Suppressor macrophage treated with lipopolysaccharide for 4 hours (primary cell): ENCODE measurements at regions not wholly inside any gene's neighbourhood (a gene's known extent, or its start where the extent isn't known, plus 50 kb on each side); places are given as distances from the start of the nearest gene placed in this dataset.
"Not testable (repeated sequence)": the region's sequence is repeated elsewhere in the genome, so short reads cannot be mapped to it uniquely, and the experiment has no call there.

Source experiments
- DNase-seq: peaks from one replicate; pipeline ENCODE4 v3.0.0-alpha.2; 2020

GRCh38 chr6:130724089-130724488 is 103.1 kb upstream of the SMLR1 start:
- DNase-seq = no peak

- DNase-seq = no peak
These were observed 101.7 kb upstream of the SMLR1 start for GRCh38 chr6:130725551-130725950.

GRCh38 chr6:130728064-130728463 is 99.1 kb upstream of the SMLR1 start:
- not testable (repeated sequence) for DNase-seq

- no peak for DNase-seq
These were observed 96.6 kb upstream of the SMLR1 start for GRCh38 chr6:130730600-130730999.

GRCh38 chr6:130734161-130734560 is 93.0 kb upstream of the SMLR1 start:
- DNase-seq = no peak

GRCh38 chr6:130740308-130740707 is 86.9 kb upstream of the SMLR1 start:
- no peak for DNase-seq

- no peak for DNase-seq
These were observed 85.0 kb upstream of the SMLR1 start for GRCh38 chr6:130742131-130742681.

GRCh38 chr6:130743175-130743574 is 84.0 kb upstream of the SMLR1 start:
- DNase-seq = no peak

GRCh38 chr6:130744576-130745366 is 82.4 kb upstream of the SMLR1 start:
- DNase-seq = no peak

GRCh38 chr6:130748041-130748440 is 79.2 kb upstream of the SMLR1 start:
- DNase-seq = no peak

- no peak for DNase-seq
These were observed 77.8 kb upstream of the SMLR1 start for GRCh38 chr6:130749402-130749801.

- DNase-seq = no peak
These were observed 74.9 kb upstream of the SMLR1 start for GRCh38 chr6:130752267-130752666.

- DNase-seq = no peak
These were observed 72.3 kb upstream of the SMLR1 start for GRCh38 chr6:130754786-130755367.

GRCh38 chr6:130755368-130756034 is 71.7 kb upstream of the SMLR1 start:
- no peak for DNase-seq

GRCh38 chr6:130756824-130757223 is 70.4 kb upstream of the SMLR1 start:
- DNase-seq = no peak

- DNase-seq = no peak
These were observed 68.4 kb upstream of the SMLR1 start for GRCh38 chr6:130758813-130759212.

GRCh38 chr6:130760006-130760405 is 67.2 kb upstream of the SMLR1 start:
- DNase-seq = no peak

GRCh38 chr6:130761286-130761685 is 65.9 kb upstream of the SMLR1 start:
- DNase-seq = no peak

GRCh38 chr6:130765181-130765727 is 62.0 kb upstream of the SMLR1 start:
- no peak for DNase-seq

GRCh38 chr6:130766239-130767144 is 60.7 kb upstream of the SMLR1 start:
- no peak for DNase-seq

GRCh38 chr6:130769861-130770260 is 57.3 kb upstream of the SMLR1 start:
- DNase-seq = no peak

GRCh38 chr6:130771741-130772140 is 55.5 kb upstream of the SMLR1 start:
- DNase-seq = no peak
